ENCODE measurements at regions not wholly inside any gene's neighbourhood (a gene's known extent, or its start where the extent isn't known, plus 50 kb on each side); places are given as distances from the start of the nearest gene placed in this dataset.

GRCh38 chr14:83251402-83251801 is 1717.7 kb upstream of the SEL1L start:
- TF ChIP-seq POLR2AphosphoS5 (IDR thresholded peaks at IDR 0.05; ENCODE audit: low read depth, low read length) (no peak), TAF1 (IDR thresholded peaks at IDR 0.05; ENCODE audit: borderline replicate concordance, insufficient read depth, low read length) (no peak)
- TF ChIP-seq, protein P1, sequence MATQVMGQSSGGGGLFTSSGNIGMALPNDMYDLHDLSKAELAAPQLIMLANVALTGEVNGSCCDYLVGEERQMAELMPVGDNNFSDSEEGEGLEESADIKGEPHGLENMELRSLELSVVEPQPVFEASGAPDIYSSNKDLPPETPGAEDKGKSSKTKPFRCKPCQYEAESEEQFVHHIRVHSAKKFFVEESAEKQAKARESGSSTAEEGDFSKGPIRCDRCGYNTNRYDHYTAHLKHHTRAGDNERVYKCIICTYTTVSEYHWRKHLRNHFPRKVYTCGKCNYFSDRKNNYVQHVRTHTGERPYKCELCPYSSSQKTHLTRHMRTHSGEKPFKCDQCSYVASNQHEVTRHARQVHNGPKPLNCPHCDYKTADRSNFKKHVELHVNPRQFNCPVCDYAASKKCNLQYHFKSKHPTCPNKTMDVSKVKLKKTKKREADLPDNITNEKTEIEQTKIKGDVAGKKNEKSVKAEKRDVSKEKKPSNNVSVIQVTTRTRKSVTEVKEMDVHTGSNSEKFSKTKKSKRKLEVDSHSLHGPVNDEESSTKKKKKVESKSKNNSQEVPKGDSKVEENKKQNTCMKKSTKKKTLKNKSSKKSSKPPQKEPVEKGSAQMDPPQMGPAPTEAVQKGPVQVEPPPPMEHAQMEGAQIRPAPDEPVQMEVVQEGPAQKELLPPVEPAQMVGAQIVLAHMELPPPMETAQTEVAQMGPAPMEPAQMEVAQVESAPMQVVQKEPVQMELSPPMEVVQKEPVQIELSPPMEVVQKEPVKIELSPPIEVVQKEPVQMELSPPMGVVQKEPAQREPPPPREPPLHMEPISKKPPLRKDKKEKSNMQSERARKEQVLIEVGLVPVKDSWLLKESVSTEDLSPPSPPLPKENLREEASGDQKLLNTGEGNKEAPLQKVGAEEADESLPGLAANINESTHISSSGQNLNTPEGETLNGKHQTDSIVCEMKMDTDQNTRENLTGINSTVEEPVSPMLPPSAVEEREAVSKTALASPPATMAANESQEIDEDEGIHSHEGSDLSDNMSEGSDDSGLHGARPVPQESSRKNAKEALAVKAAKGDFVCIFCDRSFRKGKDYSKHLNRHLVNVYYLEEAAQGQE (IDR thresholded peaks at IDR 0.05; ENCODE audit: insufficient read depth in 1 of 2, low read depth in 2 of 2, low read length in 2 of 2), result no peak
